Retina (tissue), 1 donor: ENCODE measurements at regions not wholly inside any gene's neighbourhood (a gene's known extent, or its start where the extent isn't known, plus 50 kb on each side); places are given as distances from the start of the nearest gene placed in this dataset.
A peak's percentile ranks its signal among the peaks of the same experiment; 100 is the strongest.

Source experiments
- DNase-seq: peaks from one replicate; pipeline ENCODE4 v3.0.0-alpha.2; 2016

- DNase-seq, result no peak
Measured at GRCh38 chr18:44170208-44170880, 510.3 kb upstream of the SETBP1 start.

GRCh38 chr18:44171301-44171700 is 509.4 kb upstream of the SETBP1 start:
- no peak for DNase-seq

- DNase-seq, result no peak
Measured at GRCh38 chr18:44175891-44176290, 504.8 kb upstream of the SETBP1 start.

DNA sequence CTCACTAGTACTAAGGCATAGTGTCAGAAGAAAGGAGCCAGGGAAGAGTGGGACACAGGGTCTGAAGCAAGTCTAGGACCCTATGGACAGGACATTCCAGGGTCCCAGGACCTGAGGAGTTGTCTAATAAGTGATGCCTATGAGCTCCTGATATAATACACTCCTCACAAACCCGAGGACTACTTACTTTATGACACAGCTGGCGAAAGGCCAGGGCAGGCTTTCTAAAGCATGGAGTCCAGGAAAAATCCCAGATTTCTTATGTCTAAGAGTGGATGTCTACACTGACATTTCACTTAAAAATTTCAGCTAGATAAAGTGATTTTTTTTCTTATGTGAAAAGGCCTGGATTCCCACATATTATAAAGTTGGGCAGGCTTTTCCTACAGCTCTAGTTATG is 502.2 kb upstream of the SETBP1 start:
- DNase-seq, result no peak

DNA sequence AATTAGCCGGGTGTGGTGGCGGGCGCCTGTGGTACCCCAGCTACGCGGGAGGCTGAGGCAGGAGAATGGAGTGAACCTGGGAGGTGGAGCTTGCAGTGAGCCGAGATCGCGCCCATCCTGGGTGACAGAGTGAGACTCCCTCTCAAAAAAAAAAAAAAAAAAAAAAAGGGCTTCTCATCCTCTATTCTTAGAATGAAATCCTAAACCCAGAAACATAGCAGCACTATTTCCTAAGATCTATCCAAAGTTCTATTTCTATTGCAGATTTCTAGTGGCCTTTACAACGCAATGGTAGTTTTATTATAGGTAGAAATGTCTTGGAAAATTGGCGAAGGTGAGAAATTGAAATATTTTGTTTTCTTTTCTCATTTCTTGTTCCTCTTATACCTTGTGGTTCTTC is 501.0 kb upstream of the SETBP1 start:
- no peak for DNase-seq

DNA sequence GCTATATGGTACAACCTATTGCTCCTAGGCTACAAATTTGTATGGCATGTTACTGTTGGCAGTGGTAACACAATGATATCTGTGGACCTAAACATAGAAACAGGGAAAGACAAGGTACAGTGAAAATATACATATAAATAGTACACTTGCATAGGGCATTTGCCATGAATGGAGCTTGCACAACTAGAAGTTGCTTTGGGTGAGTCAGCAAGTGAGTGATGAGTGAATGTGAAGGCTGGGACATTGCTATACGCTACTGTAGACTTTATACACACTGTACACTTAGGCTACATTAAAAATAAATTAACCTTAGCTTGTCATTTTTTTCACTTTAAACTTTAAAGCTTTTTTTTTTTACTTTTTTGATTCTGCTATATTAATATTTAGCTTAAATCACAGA is 500.0 kb upstream of the SETBP1 start:
- DNase-seq, result no peak

GRCh38 chr18:44181951-44182747 is 498.5 kb upstream of the SETBP1 start:
- DNase-seq, result peak; percentile 11

DNA sequence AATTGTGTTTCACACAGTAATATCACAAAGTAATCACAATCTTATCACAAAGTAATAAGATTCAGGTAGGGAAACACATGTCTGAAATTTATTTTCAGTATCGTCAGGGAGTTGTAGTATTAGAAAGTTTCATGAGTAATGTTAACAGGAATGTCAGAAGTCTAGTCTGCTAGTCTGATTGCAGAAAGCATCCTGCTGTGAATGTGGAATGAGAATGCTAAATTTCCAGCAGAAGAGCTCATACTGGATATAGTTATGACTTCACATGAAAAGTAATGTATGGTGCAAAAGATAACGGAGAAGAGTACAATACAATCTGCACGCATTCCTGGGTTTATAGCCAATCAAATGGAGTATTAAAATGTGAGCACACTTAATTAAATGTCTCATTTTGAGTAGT is 494.7 kb upstream of the SETBP1 start:
- DNase-seq, result no peak

DNA sequence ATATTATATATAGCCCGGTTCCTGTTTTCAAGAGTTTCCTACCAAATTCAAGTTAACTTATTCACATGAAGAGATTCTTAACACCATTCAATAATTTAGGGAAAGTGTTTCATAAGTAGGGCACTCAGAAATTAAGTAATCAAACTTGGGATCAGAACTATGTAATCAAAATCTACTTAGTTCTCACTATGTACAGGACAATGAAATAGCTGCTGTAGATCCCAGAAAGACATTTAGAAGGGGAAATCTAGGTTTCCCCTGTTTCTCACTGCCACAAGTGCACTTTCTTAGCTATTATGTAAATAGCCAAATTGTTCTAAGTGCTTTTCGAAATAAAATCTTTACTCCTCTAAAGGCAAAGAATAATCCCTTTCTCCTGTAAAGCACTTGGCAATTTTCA is 493.6 kb upstream of the SETBP1 start:
- no peak for DNase-seq

DNA sequence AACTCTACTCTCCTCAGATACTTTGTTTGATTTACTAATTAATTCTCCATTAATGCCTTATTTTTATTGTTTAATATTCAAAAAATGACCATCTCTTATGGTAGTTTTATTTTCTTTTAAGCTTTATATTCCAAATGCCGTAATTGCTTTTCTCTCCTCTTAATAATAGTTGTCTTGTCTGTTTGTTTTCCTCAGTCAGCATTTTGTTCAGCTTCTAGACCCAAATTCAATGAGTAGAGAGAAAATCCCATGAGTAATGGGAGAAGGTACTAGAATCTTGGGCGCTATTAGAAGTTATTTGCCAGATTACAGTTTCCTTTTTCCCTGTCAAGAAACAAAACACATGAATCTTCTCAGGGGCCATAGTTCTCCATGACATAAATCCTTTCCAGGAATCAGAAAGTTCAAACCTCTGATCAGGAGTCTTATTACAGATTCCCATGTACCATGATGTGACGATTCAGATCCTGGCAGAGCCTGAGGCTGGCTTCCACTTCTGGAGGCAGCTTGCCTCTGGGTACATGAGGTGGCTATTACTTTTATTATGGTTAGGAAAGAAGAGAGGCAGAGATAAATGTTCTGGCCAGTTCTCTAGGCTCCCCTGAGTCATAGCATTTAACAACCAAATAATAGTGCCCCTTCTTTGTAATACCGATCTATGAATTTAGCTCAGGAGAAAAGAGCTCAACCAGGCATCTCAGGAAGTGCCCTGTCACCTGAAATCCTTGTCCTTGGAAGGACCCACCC is 485.1 kb upstream of the SETBP1 start:
- DNase-seq, result no peak

DNA sequence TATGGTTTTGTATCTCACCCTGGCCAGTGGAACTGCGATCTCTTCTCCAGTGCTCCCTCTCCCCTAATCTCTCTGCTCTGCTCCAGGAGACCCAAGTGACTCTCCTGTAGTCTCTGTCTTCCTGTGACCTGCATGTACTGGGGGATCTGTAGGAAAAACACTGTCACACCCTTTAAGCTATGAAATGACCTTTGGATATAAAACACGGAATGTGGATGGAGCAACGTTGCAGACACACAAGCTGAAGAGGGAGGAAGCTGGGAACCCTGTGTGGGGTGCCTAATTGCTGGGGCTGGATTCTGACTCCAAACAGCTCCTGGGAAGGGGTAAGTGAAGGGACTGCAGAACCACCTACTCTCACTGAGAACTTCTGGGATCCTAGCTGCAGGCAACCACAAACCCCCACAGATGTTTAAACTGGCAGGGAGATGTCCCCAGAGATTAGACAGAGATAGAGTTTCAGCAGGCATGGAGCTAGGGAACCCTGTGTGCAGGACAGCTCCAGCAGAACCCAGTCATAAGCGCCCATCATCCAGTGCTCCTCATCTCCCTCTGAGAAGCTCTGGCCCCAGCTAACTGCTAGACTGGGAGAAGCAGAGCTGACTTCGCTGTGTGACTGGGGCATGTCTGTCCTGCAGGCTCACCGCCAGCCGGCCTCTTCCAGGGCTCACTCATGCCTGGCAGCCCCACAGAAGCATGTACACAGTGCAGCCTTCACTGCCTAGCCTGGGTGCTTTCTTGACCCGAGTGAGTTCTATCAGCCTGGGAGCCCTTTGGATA is 482.7 kb upstream of the SETBP1 start:
- DNase-seq, result no peak

GRCh38 chr18:44198612-44199284 is 481.9 kb upstream of the SETBP1 start:
- DNase-seq, result no peak

DNA sequence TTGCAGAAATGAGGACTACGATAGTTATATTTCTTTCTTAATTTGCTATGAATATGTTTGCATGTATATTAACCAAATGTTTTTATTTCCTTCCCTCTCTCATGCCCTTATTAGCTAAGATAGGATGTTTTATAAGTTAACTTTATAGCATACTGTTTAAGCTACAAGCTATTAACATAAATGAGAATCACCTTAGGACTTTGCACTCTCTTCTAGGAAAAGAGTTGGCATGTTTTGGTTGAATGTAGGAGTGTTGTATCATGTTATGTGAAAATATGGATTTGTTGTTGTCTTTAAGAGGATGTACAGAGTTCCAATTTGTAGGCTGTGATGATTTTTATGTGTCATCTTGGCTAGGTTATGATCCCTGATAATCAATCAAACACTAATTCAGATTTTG is 467.4 kb upstream of the SETBP1 start:
- no peak for DNase-seq

DNA sequence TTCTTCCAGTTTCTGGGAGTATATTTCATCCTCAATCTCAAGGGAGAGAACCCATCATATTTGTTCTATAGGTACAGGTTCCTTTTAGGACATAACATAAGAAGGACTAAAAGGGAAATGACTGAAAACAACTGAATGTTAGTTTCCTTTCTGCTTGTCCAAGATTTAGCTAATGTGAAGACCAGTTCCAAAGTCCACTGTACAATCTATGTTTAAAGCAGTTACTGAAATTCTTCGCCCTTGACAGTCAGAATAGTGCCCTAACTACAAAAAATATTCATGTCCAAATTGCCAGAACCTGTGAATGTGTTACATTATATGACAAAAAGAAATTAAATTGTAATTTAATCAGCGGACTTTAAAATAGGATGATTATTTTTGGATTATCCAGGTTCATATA is 466.3 kb upstream of the SETBP1 start:
- DNase-seq, result no peak

- DNase-seq, result peak; percentile 16
Measured at GRCh38 chr18:44216169-44216568, 464.5 kb upstream of the SETBP1 start.

DNA sequence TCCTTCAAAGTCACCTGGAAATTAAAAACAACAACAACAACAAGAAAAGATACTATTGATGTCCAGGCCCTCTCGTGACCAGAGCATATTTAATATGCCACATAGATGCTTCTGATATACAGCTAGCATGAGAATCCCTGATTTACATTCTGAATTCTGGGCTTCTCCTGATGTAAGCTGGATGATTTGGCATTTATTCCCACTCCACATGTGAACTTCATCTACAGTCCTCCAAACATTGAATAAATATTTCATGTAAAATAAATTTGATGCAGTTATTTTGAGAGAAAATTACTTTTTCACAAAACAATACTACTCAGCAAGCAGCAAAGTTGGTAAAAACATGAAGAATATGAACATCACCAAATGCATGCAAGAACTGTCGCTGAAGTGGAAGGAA is 453.2 kb upstream of the SETBP1 start:
- DNase-seq, result no peak

- DNase-seq, result no peak
Measured at GRCh38 chr18:44229693-44230108, 451.0 kb upstream of the SETBP1 start.

DNA sequence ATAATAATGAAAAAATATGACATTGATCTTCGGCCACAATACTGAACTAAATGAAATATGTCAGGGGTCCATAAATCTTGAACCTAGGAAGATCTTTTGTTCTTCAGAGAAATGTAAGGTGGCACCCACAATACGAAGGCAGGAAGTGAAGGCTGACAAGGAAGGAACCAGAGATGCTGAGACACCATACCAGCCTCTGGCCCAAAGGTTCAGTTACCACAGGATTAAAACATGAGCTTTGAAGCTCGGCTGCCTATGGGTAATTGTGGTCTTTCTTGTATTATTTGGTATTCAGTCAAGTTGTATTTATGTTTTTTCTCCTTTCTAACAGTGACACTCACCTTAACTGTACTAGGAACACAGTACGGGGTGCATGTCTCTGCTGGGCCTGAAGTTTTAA is 448.8 kb upstream of the SETBP1 start:
- no peak for DNase-seq

GRCh38 chr18:44232500-44232899 is 448.2 kb upstream of the SETBP1 start:
- no peak for DNase-seq

GRCh38 chr18:44238454-44238853 is 442.2 kb upstream of the SETBP1 start:
- DNase-seq, result no peak

DNA sequence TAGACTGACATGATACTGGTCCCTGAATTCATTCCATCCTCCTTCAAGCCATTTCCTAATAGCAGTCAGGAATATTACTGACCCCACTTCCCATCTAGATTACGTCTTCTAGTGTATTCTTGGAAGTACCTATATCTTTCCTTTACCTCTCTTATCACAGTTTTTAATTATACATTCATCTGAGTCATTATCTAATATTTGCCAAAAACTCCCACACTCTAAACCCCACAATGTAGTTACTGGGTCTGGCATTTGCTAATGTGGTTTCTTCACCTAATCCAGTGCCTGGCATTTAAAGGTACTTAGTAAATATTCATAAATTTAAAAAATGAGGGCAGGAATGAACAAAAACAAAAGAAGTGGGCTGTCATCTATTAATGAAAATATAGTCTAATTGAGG is 441.8 kb upstream of the SETBP1 start:
- DNase-seq, result no peak

DNA sequence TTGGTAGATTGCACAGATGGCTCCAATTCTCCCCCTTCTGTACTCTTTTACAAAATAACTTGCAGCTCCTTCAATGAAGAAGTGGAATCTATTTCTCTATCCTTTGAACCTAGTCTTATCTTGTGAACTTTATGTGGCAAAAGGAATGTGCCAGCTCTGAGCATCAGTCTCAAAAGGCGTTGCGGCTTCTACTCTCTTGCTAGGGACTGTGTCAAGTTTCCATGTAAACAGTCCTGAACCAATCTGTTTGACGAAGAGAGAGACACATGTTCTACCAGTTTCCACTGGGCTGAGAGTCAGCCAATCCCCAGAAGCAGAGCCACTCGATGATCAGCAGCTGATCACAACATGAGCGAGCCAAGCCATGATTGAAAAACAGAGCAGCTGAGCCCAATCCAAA is 439.7 kb upstream of the SETBP1 start:
- DNase-seq, result no peak

GRCh38 chr18:44245019-44245418 is 435.7 kb upstream of the SETBP1 start:
- DNase-seq, result no peak
